ENCODE measurements at regions not wholly inside any gene's neighbourhood (a gene's known extent, or its start where the extent isn't known, plus 50 kb on each side); places are given as distances from the start of the nearest gene placed in this dataset.

DNA sequence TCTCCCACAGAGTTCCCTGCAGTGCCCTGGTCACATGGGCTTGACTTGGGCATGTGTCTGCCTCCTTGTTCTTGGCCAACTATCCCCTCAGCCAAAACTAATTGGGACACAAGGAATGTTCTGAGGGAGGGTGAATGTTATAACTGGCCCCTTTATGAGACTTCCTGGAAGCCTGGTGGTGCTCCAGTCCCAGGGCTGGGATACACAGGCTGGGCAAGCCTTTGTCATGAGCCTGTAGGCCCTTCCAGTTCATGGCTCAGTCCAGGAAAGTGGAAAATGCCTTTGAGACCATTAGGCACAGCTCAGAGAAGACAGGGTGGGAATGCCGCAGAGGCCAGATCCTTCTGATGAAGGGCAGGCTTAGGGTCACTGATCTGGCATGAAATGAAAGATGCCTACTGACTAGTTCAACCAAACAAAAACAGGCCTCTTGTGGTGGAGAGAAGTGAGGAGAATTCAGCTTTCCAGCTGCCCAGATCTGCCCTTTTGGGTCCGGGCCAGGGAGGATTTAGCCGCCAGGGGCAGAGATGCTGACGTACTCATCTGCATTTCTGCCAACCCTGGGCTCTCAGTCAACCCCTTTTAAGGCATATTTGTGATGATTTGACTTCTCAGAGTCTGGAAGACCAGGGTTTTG lies 961.5 kb downstream of the KCNMA1 start:
- DNase-seq (ENCODE audit: low read depth) = peak; percentile 86
- TF ChIP-seq, protein P1, sequence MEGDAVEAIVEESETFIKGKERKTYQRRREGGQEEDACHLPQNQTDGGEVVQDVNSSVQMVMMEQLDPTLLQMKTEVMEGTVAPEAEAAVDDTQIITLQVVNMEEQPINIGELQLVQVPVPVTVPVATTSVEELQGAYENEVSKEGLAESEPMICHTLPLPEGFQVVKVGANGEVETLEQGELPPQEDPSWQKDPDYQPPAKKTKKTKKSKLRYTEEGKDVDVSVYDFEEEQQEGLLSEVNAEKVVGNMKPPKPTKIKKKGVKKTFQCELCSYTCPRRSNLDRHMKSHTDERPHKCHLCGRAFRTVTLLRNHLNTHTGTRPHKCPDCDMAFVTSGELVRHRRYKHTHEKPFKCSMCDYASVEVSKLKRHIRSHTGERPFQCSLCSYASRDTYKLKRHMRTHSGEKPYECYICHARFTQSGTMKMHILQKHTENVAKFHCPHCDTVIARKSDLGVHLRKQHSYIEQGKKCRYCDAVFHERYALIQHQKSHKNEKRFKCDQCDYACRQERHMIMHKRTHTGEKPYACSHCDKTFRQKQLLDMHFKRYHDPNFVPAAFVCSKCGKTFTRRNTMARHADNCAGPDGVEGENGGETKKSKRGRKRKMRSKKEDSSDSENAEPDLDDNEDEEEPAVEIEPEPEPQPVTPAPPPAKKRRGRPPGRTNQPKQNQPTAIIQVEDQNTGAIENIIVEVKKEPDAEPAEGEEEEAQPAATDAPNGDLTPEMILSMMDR (IDR thresholded peaks at IDR 0.05; ENCODE audit: low read depth, low read length, missing control alignments) = peak; percentile 18
- H3K4me3 ChIP-seq (ENCODE audit: low read depth, low read length) = no peak overlapping the region
- in situ Hi-C loops (cut with HindIII; ENCODE audit: low sequenced_read_pairs) = no loop called here

DNA sequence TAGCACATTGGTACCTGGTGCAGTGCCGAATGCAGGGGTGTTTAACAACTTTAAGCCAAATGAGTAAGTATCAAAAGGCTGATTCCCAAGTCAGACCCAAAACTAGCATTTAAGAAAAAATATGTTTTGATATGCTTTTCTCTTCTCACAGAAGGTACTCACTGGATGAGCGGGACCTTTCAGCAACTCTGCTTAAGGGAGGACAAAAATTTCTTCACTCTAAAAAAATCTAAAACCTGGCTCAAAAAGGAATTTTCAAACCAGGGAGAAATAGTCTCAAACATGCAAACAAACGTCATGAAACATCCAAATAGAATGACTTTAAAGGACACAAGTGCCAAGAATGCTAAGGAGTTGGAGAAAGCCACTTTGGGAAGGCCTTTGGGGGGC lies 962.1 kb downstream of the KCNMA1 start:
- in situ Hi-C loops (cut with HindIII; ENCODE audit: low sequenced_read_pairs) = no loop called here
- no peak for DNase-seq (ENCODE audit: low read depth)
- TF ChIP-seq, protein P1 (IDR thresholded peaks at IDR 0.05; ENCODE audit: low read depth, low read length, missing control alignments) = no peak
- H3K4me3 ChIP-seq (ENCODE audit: low read depth, low read length) = no peak overlapping the region

DNA sequence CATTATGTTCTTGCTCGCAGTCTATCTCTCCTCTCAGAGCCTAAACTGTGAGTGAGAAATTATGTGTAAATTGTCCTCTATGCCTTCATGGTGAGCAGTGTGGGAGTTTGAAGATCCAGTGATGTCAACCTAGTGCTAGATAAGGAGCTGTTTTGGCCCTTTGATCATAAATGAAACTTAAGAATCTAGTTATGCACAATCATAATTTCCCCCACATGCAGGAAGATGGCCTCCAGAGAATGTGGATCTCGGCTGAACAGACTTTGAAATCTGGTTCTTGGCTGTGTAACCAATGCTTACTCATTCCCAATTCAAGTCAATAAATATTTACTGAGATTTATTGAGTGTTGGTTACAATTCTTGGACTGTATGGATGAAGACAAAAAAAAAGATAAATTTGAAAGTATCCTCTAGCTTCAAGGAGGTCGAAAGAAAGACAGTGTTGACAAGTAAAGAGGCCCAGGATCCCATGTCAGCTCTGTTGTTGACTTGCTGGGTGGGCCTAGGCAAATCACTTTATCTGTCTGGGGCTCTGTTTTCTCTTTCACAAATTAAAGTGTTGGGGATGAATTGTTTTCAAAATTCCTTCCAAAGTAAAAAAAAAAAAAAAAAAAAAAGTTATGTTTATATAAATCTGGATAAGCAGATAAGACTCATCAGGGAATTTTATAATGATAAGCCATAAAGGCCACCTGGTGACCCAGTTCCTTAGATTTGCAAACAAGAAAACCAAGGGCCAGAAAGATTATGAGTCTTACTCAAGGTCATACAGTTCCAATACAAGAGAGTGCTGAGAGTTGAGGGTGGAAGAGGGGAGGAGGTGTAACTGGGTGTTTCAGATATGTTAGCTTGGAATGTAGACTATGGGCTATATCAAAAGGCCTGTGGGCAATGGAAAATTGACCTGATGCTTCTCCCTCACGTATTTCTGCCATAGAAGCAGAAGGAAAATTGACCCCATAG lies 969.9 kb downstream of the KCNMA1 start:
- TF ChIP-seq, protein P1 (IDR thresholded peaks at IDR 0.05; ENCODE audit: low read depth, low read length, missing control alignments) = no peak
- DNase-seq (ENCODE audit: low read depth) = no peak
- no peak overlapping the region for H3K4me3 ChIP-seq (ENCODE audit: low read depth, low read length)
- in situ Hi-C loops (cut with HindIII; ENCODE audit: low sequenced_read_pairs) = no loop called here

GRCh38 chr10:76666891-76667290 lies 970.7 kb downstream of the KCNMA1 start:
- TF ChIP-seq, protein P1 (IDR thresholded peaks at IDR 0.05; ENCODE audit: low read depth, low read length, missing control alignments) = no peak
- no peak overlapping the region for H3K4me3 ChIP-seq (ENCODE audit: low read depth, low read length)
- in situ Hi-C loops (cut with HindIII; ENCODE audit: low sequenced_read_pairs) = no loop called here

DNA sequence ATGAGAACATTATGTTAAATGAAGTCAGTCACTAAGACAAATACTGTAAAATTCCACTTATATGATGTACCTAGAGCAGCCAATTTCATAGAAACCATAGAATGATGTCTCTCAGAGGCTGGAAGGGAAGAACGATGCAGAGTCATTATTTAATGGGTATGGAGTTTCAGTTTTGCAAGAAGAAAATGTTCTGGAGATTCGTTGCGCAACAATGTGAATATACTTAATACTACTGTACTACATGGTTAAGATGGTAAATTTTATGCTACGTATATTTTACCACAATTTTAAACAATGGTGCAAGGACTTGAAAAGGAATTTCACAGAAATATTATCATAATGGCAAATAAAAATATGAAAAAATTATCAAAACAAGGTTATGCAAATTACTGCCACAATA lies 972.6 kb downstream of the KCNMA1 start:
- TF ChIP-seq, protein P1 (IDR thresholded peaks at IDR 0.05; ENCODE audit: low read depth, low read length, missing control alignments) = no peak
- no peak for DNase-seq (ENCODE audit: low read depth)
- no peak overlapping the region for H3K4me3 ChIP-seq (ENCODE audit: low read depth, low read length)
- in situ Hi-C loops (cut with HindIII; ENCODE audit: low sequenced_read_pairs) = no loop called here

More at GRCh38 chr10:76666891-76667290, 970.7 kb downstream of the KCNMA1 start:
- DNase-seq (ENCODE audit: low read depth) = no peak

- TF ChIP-seq, protein P1 (IDR thresholded peaks at IDR 0.05; ENCODE audit: low read depth, low read length, missing control alignments) = no peak
- no peak overlapping the region for H3K4me3 ChIP-seq (ENCODE audit: low read depth, low read length)
- no peak for DNase-seq (ENCODE audit: low read depth)
- in situ Hi-C loops (cut with HindIII; ENCODE audit: low sequenced_read_pairs) = no loop called here
These were observed 980.1 kb downstream of the KCNMA1 start for GRCh38 chr10:76657337-76658012.

All from astrocyte of the cerebellum (primary cell).